ENCODE measurements at regions not wholly inside any gene's neighbourhood (a gene's known extent, or its start where the extent isn't known, plus 50 kb on each side); places are given as distances from the start of the nearest gene placed in this dataset.

- Histone ChIP-seq H3K36me3 (replicated peaks in 1 of 2; ENCODE audit: control insufficient read depth in 1 of 2, insufficient read depth in 2 of 2, low read length in 2 of 2) (no peaks in the 10 kb centered on the region), H3K4me2 (ENCODE audit: low read depth, low read length) (no peak overlapping the region), H2AFZ (ENCODE audit: low read length) (no peak overlapping the region), H3K4me1 (ENCODE audit: insufficient read depth, low read length) (no peaks in the 10 kb centered on the region), H3K27ac (ENCODE audit: extremely low read length, insufficient read depth, low read length) (no peak overlapping the region), H3K4me3 (replicated peaks in 1 of 3; ENCODE audit: insufficient read depth in 1 of 3, low read depth in 2 of 3, low read length in 3 of 3) (no peak overlapping the region), H4K20me1 (ENCODE audit: insufficient read depth, low read length) (no peaks in the 10 kb centered on the region), H3K9ac (ENCODE audit: insufficient read depth, low read depth, low read length) (no peak overlapping the region), H3K9me3 (ENCODE audit: low read length) (no peaks in the 10 kb centered on the region), H3K79me2 (ENCODE audit: insufficient read depth, low read length) (no peaks in the 10 kb centered on the region), H3K27me3 (ENCODE audit: control insufficient read depth in 1 of 2, insufficient read depth in 2 of 2, low read length in 2 of 2) (peaks cover 0 to 6% of the 10 kb centered on the region in 2 experiments; a peak in 2 of 5 replicates)
- in situ Hi-C loops (cut with HindIII; ENCODE audit: extremely low pct_ligation_motif_present, low pct_unique_long_range_greater_than_20kb): no loop called here
- ATAC-seq: no peak
- CTCF ChIA-PET (ENCODE audit: low intra/inter-chr PET ratio, low total read pairs): no interaction called here
- POLR2A ChIA-PET: no interaction called here
- intact Hi-C loops (cut with micrococcal nuclease; ENCODE audit: unreplicated experiment): no loop called here
- no TSS peak for BruUV-seq (replicated peaks)
- no peak for DNase-seq (ENCODE audit: low spot score)
- WGBS (ENCODE audit: low lambda C conversion rate): 6% methylated on average over 5 of the region's 5 CpGs
- TF ChIP-seq ZNF598 (CRISPR knock-in tag; IDR thresholded peaks at IDR 0.05; ENCODE audit: borderline replicate concordance) (no peak), NFKBIZ (CRISPR knock-in tag; IDR thresholded peaks at IDR 0.05) (no peak), ZNF720 (CRISPR knock-in tag; IDR thresholded peaks at IDR 0.05) (no peak), ZFP36 (IDR thresholded peaks at IDR 0.05; ENCODE audit: borderline replicate concordance, low read depth, low read length, partially characterized antibody) (no peak), ZNF704 (CRISPR knock-in tag; IDR thresholded peaks at IDR 0.05; ENCODE audit: borderline replicate concordance) (no peak), ATF2 (CRISPR knock-in tag; IDR thresholded peaks at IDR 0.05) (no peak), NR0B2 (CRISPR knock-in tag; IDR thresholded peaks at IDR 0.05) (no peak), HDAC2 (CRISPR knock-in tag; IDR thresholded peaks at IDR 0.05) (no peak), TMF1 (CRISPR knock-in tag; IDR thresholded peaks at IDR 0.05; ENCODE audit: low read depth) (no peak), TBX3 (IDR thresholded peaks at IDR 0.05; ENCODE audit: borderline replicate concordance) (no peak), HCFC1 (IDR thresholded peaks at IDR 0.05; ENCODE audit: low read depth, low read length) (no peak), SPEN (CRISPR knock-in tag; IDR thresholded peaks at IDR 0.05; ENCODE audit: low read depth) (no peak), DZIP1 (CRISPR knock-in tag; IDR thresholded peaks at IDR 0.05) (no peak), SYNCRIP (IDR thresholded peaks at IDR 0.05; ENCODE audit: insufficient read depth, low read depth, low read length) (no peak), SRSF4 (IDR thresholded peaks at IDR 0.05; ENCODE audit: low read depth, low read length, poor library complexity, severe bottlenecking) (no peak), PAF1 (CRISPR knock-in tag; IDR thresholded peaks at IDR 0.05) (no peak), SOX13 (IDR thresholded peaks at IDR 0.05) (no peak), SOX13 (CRISPR knock-in tag; conservative IDR thresholded peaks at IDR 0.05 in 1 of 2, IDR thresholded peaks at IDR 0.05 in 1 of 2) (no peak), TGIF2 (CRISPR knock-in tag; IDR thresholded peaks at IDR 0.05) (no peak), MAFF (IDR thresholded peaks at IDR 0.05; ENCODE audit: low read depth, low read length) (no peak)
- FAIRE-seq: no peak
Observed at GRCh38 chr10:129063877-129064276, 403.2 kb upstream of the MGMT start.

All from HepG2 (cell line).